ENCODE measurements at regions not wholly inside any gene's neighbourhood (a gene's known extent, or its start where the extent isn't known, plus 50 kb on each side); places are given as distances from the start of the nearest gene placed in this dataset.

- no peak for TF ChIP-seq CTCF (IDR thresholded peaks at IDR 0.05; ENCODE audit: low read depth, low read length, missing input control)
- no peak for TF ChIP-seq TAF1 (conservative IDR thresholded peaks at IDR 0.05)
- no peak for TF ChIP-seq YY1 (IDR thresholded peaks at IDR 0.05)
- TF ChIP-seq ATF3 (IDR thresholded peaks at IDR 0.05) = no peak
- no peak for TF ChIP-seq ZBTB33 (IDR thresholded peaks at IDR 0.05)
- no peak for TF ChIP-seq REST (IDR thresholded peaks at IDR 0.05)
- no peak for TF ChIP-seq RAD21 (IDR thresholded peaks at IDR 0.05)
- no peak for TF ChIP-seq FOXA1 (IDR thresholded peaks at IDR 0.05)
- TF ChIP-seq JUND (IDR thresholded peaks at IDR 0.05) = no peak
- TF ChIP-seq SP1 (IDR thresholded peaks at IDR 0.05) = no peak
- no peak for TF ChIP-seq HNF4G (IDR thresholded peaks at IDR 0.05)
- TF ChIP-seq MAX (IDR thresholded peaks at IDR 0.05) = no peak
These were observed 265.5 kb downstream of the RPRM start for GRCh38 chr2:153213022-153213421.

All from liver (tissue), 3 donors.